Activated CD8-positive, alpha-beta T cell treated with anti-CD3 and anti-CD28 coated beads for 36 hours (primary cell): ENCODE measurements at regions not wholly inside any gene's neighbourhood (a gene's known extent, or its start where the extent isn't known, plus 50 kb on each side); places are given as distances from the start of the nearest gene placed in this dataset.

Experiments used
- ATAC-seq: fragments of 200-7000 bp; cut with Tn5 transposase; one replicate; pipeline ENCODE4 v1.10.0; 2021; ENCODE audit warnings: mild to moderate bottlenecking, moderate library complexity
- CTCF ChIA-PET: fragments of 350-600 bp; sonication (Branson Sonifier 250); formaldehyde crosslinking; loops from one replicate; lab custom pipeline; 2021; ENCODE audit warnings: antibody characterized with exemption; lab: Charles Lee
- POLR2A ChIA-PET: fragments of 350-600 bp; sonication (Branson Sonifier 250); formaldehyde crosslinking; loops from one replicate; lab custom pipeline; 2021; ENCODE audit warnings: antibody characterized with exemption; lab: Charles Lee
- DNase-seq: peaks from one replicate; pipeline ENCODE4 v3.0.0-alpha.2; 2020
- H3K27ac Mint-ChIP-seq: one replicate; pipeline ENCODE4 v1.8.0; 2021; ENCODE audit warnings: mild to moderate bottlenecking, mixed read lengths
- H3K27me3 Mint-ChIP-seq: one replicate; pipeline ENCODE4 v1.8.0; 2021; ENCODE audit warnings: mixed read lengths
- H3K36me3 Mint-ChIP-seq: one replicate; pipeline ENCODE4 v1.8.0; 2021; ENCODE audit warnings: low read depth, mixed read lengths
- H3K4me1 Mint-ChIP-seq: one replicate; pipeline ENCODE4 v1.8.0; 2021; ENCODE audit warnings: low read depth, mixed read lengths
- H3K4me3 Mint-ChIP-seq: one replicate; pipeline ENCODE4 v1.8.0; 2021; ENCODE audit warnings: mild to moderate bottlenecking, moderate library complexity, mixed read lengths
- H3K9me3 Mint-ChIP-seq: one replicate; pipeline ENCODE4 v1.8.0; 2021; ENCODE audit warnings: mixed read lengths
- intact Hi-C: fragments of 100-400 bp; cut with micrococcal nuclease; formaldehyde crosslinking; loops from one replicate; pipeline ENCODE4 v1.10.0; 2022
- TF ChIP-seq, protein P1 (sequence below): fragments of 200-600 bp; IDR thresholded peaks from one replicate; pipeline ENCODE4 v1.8.0; 2022; ENCODE audit warnings: antibody characterized with exemption, mild to moderate bottlenecking

DNA sequence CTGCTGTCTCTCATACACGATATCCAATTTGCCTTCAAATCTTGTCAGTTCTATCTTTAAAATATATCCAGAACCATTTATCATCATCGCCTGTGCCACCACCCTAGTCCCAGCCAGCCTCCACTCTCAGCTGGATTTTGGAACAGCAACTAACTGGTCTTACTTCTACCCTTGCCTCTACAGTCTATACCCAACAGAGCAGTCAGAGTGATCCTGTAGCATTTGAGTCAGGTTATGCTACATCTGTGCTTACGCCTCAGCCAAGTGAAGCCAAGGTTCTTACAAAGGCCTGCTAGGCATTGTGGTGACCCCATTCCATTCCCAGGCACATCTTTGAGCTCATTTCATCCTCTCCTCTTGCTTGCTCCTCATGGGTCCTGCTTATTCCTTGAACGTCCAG, 95.7 kb upstream of the ACSL1 start:
- no peak for ATAC-seq
- DNase-seq: no peak
- Mint-ChIP-seq H3K4me1 (no peaks in the 10 kb centered on the region), H3K9me3 (no peaks in the 10 kb centered on the region), H3K4me3 (no peak overlapping the region), H3K36me3 (no peaks in the 10 kb centered on the region), H3K27me3 (peaks cover 4% of the 10 kb centered on the region), H3K27ac (no peak overlapping the region)
- ChIA-PET CTCF (interaction anchor here (1.4 kb wide), 1 partner anchor 10 kb away, joined by 4 read pairs; no protein-coding TSS in a partner anchor), POLR2A (no interaction called here)
- TF ChIP-seq, protein P1, sequence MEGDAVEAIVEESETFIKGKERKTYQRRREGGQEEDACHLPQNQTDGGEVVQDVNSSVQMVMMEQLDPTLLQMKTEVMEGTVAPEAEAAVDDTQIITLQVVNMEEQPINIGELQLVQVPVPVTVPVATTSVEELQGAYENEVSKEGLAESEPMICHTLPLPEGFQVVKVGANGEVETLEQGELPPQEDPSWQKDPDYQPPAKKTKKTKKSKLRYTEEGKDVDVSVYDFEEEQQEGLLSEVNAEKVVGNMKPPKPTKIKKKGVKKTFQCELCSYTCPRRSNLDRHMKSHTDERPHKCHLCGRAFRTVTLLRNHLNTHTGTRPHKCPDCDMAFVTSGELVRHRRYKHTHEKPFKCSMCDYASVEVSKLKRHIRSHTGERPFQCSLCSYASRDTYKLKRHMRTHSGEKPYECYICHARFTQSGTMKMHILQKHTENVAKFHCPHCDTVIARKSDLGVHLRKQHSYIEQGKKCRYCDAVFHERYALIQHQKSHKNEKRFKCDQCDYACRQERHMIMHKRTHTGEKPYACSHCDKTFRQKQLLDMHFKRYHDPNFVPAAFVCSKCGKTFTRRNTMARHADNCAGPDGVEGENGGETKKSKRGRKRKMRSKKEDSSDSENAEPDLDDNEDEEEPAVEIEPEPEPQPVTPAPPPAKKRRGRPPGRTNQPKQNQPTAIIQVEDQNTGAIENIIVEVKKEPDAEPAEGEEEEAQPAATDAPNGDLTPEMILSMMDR: no peak
- intact Hi-C loops: no loop called here

DNA sequence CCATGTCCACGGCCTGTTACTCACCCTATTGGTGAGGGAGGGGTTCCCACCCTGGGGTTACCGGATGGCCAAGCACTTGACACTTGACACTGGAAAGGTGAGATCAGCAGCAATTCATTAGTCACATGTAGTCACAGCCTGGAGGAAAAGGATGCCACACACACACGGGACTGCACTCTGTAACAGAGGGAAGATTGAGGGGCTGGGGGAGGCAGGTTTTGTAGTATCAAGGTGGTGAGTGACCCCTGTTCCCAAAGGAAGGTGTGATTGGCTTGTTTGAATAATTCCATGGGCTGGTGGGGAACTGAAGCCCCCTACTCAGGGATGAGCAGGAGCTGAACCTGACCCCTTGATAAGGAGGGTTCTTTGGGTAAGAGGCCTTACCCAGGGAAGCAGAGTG, 96.0 kb upstream of the HELT start:
- no peaks in the 10 kb centered on the region for H3K27me3 Mint-ChIP-seq

DNA sequence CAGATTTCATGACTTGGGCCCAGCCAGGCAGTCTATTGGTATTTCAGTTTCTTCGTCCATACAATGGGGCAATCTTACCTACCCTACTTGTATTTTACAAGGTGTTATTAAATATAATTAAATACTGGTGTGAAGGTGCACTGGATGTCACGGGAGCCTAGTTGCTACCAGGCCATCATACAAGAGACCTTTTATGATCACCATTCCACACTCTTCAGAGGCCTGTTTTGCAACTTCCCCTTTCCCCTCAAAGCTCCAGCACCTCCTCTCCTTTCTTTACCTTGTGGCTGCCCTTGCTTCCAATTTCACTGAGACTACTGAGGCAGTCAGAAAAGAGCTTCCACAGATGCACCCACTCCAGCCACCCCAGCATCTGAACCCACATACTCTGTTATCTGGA, 93.8 kb upstream of the HELT start:
- ChIA-PET CTCF (interaction anchor here (1.6 kb wide), 1 partner anchor 13 kb away, joined by 4 read pairs; no protein-coding TSS in a partner anchor), POLR2A (no interaction called here)
- ATAC-seq (no peak), DNase-seq (no peak)
- Mint-ChIP-seq H3K27ac (no peak overlapping the region), H3K4me3 (no peak overlapping the region), H3K9me3 (peaks cover 2% of the 10 kb centered on the region), H3K4me1 (no peaks in the 10 kb centered on the region), H3K27me3 (no peaks in the 10 kb centered on the region), H3K36me3 (no peaks in the 10 kb centered on the region)
- intact Hi-C loops: no loop called here
- TF ChIP-seq, protein P1: no peak

More for the DNA sequence above, 96.0 kb upstream of the HELT start:
- Mint-ChIP-seq H3K4me1 (no peaks in the 10 kb centered on the region), H3K27ac (no peak overlapping the region), H3K36me3 (no peaks in the 10 kb centered on the region), H3K9me3 (no peaks in the 10 kb centered on the region), H3K4me3 (no peak overlapping the region)
- intact Hi-C loops: no loop called here
- TF ChIP-seq, protein P1: no peak
- DNase-seq: no peak
- CTCF ChIA-PET: no interaction called here
- ATAC-seq: no peak
- POLR2A ChIA-PET: no interaction called here

DNA sequence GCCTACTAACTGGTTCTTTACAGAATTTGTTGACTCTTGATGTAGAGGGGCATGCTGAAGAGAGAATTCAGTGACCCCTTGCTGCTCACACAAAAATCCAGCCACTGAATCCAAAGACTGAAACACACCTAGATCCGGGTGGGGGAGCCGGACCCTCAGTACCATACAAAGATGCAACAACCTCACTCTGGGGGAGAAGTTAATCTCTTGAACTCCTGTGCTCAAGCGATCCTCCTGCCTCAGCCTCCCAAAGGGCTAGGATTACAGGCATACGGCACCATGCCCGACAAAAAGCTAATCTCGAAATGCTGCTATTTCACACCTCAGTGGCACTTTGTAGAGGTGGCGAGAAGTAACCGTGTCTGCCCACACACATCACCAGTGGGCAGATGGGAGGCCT, 88.8 kb upstream of the HELT start:
- Mint-ChIP-seq H3K27me3 (no peaks in the 10 kb centered on the region), H3K27ac (no peak overlapping the region), H3K4me1 (no peaks in the 10 kb centered on the region), H3K9me3 (peaks cover 2% of the 10 kb centered on the region), H3K36me3 (no peaks in the 10 kb centered on the region), H3K4me3 (no peak overlapping the region)
- CTCF ChIA-PET: no interaction called here
- POLR2A ChIA-PET: no interaction called here
- intact Hi-C loops: no loop called here
- TF ChIP-seq, protein P1: no peak
- ATAC-seq: no peak
- DNase-seq: no peak

DNA sequence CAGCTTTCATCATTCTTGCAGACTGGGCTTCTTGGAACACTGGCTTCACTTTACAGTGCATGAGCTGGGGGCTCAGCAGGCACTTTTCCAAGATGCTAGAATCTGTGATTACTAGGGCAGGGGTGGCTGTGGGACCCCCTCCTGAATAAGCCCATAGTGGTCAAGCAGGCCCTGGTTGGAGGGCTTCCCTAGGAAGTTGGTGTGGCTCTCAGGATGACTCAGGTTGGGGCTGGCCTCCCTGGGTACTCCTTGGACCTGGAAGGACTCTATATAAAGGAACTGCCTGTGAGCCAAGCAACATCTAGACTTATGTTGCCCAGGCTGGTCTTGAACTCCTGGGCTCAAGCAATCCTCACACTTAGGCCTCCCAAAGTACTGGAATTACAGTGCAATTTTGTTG, 88.3 kb upstream of the HELT start:
- no peaks in the 10 kb centered on the region for H3K36me3 Mint-ChIP-seq
- H3K27ac Mint-ChIP-seq: no peak overlapping the region
- POLR2A ChIA-PET: no interaction called here
- peaks cover 2% of the 10 kb centered on the region for H3K9me3 Mint-ChIP-seq
- intact Hi-C loops: no loop called here
- CTCF ChIA-PET: no interaction called here
- H3K4me3 Mint-ChIP-seq: no peak overlapping the region
- no peak for DNase-seq
- no peaks in the 10 kb centered on the region for H3K4me1 Mint-ChIP-seq
- no peak for ATAC-seq
- no peaks in the 10 kb centered on the region for H3K27me3 Mint-ChIP-seq
- TF ChIP-seq, protein P1: no peak
